HepG2 (cell line): ENCODE measurements at regions not wholly inside any gene's neighbourhood (a gene's known extent, or its start where the extent isn't known, plus 50 kb on each side); places are given as distances from the start of the nearest gene placed in this dataset.

Source experiments
- CCDC6 ChIP-seq: sonication (generic); formaldehyde crosslinking; IDR thresholded peaks from 2 replicates; pipeline ENCODE4 v1.8.1; 2022; ENCODE audit warnings: mild to moderate bottlenecking, missing genetic modification reagents, moderate library complexity
- CHD4 ChIP-seq: fragments of 200-600 bp; sonication (generic); IDR thresholded peaks from 2 replicates; pipeline ENCODE4 v1.7.0; 2017; ENCODE audit warnings: mild to moderate bottlenecking, low read length, borderline replicate concordance
- SAP130 ChIP-seq: IDR thresholded peaks from 2 replicates; pipeline ENCODE4 v1.6.1; 2016; ENCODE audit warnings: low read depth
- SMAD1 ChIP-seq: sonication (generic); formaldehyde crosslinking; IDR thresholded peaks from 2 replicates; pipeline ENCODE4 v1.4.0; 2020; ENCODE audit warnings: missing genetic modification reagents, low read depth, mild to moderate bottlenecking, borderline replicate concordance
- SP4 ChIP-seq: sonication (generic); formaldehyde crosslinking; IDR thresholded peaks from 2 replicates; pipeline ENCODE4 v1.8.1; 2023; ENCODE audit warnings: mild to moderate bottlenecking, missing genetic modification reagents
- ZFP36L1 ChIP-seq: sonication (generic); formaldehyde crosslinking; IDR thresholded peaks from 2 replicates; pipeline ENCODE4 v1.8.0; 2022; ENCODE audit warnings: mild to moderate bottlenecking, missing genetic modification reagents, moderate library complexity
- ZNF101 ChIP-seq: sonication (generic); formaldehyde crosslinking; IDR thresholded peaks from 2 replicates; pipeline ENCODE4 v1.4.0; 2020; ENCODE audit warnings: mild to moderate bottlenecking, low read depth, missing genetic modification reagents, borderline replicate concordance
- ZNF556 ChIP-seq: sonication (generic); formaldehyde crosslinking; IDR thresholded peaks from 2 replicates; pipeline ENCODE4 v1.4.0; 2020; ENCODE audit warnings: mild to moderate bottlenecking, missing genetic modification reagents, borderline replicate concordance
- ZNF75D ChIP-seq: sonication (generic); formaldehyde crosslinking; IDR thresholded peaks from 2 replicates; pipeline ENCODE4 v1.8.1; 2023; ENCODE audit warnings: missing genetic modification reagents, mild to moderate bottlenecking, borderline replicate concordance
- ZSCAN20 ChIP-seq: sonication (generic); formaldehyde crosslinking; IDR thresholded peaks from 2 replicates; pipeline ENCODE4 v1.4.0; 2020; ENCODE audit warnings: missing genetic modification reagents, mild to moderate bottlenecking, borderline replicate concordance
- TF ChIP-seq, protein P1 (sequence below): sonication (generic); formaldehyde crosslinking; IDR thresholded peaks from 2 replicates; pipeline ENCODE4 v1.4.0; 2020; ENCODE audit warnings: low read depth, missing genetic modification reagents
- TF ChIP-seq, protein P2 (sequence below): sonication (generic); formaldehyde crosslinking; IDR thresholded peaks from 2 replicates; pipeline ENCODE4 v1.5.1; 2020; ENCODE audit warnings: missing genetic modification reagents, mild to moderate bottlenecking, borderline replicate concordance

DNA sequence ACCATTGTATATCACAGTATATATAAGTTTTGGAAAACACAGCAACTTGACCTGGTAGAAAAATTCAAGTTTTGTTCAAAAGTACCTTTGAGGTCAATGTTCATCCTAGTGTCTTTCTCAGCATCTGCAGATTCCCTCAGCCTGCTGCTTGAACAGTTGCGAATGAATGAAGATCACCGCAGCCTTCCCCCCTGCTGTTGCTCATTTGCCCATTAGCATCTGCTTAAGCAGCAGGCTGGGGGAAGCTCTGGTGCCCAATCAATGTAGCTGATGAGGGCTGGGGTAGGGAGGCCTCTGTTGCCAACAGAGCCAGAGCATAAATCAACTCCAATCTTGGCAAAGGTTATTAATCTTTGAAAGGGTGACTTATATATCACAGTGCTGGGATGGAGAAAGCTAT, 586.5 kb upstream of the PTPRD start (continued):
- TF ChIP-seq, protein P1, sequence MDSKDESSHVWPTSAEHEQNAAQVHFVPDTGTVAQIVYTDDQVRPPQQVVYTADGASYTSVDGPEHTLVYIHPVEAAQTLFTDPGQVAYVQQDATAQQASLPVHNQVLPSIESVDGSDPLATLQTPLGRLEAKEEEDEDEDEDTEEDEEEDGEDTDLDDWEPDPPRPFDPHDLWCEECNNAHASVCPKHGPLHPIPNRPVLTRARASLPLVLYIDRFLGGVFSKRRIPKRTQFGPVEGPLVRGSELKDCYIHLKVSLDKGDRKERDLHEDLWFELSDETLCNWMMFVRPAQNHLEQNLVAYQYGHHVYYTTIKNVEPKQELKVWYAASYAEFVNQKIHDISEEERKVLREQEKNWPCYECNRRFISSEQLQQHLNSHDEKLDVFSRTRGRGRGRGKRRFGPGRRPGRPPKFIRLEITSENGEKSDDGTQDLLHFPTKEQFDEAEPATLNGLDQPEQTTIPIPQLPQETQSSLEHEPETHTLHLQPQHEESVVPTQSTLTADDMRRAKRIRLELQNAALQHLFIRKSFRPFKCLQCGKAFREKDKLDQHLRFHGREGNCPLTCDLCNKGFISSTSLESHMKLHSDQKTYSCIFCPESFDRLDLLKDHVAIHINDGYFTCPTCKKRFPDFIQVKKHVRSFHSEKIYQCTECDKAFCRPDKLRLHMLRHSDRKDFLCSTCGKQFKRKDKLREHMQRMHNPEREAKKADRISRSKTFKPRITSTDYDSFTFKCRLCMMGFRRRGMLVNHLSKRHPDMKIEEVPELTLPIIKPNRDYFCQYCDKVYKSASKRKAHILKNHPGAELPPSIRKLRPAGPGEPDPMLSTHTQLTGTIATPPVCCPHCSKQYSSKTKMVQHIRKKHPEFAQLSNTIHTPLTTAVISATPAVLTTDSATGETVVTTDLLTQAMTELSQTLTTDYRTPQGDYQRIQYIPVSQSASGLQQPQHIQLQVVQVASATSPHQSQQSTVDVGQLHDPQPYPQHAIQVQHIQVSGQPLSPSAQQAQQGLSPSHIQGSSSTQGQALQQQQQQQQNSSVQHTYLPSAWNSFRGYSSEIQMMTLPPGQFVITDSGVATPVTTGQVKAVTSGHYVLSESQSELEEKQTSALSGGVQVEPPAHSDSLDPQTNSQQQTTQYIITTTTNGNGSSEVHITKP = no peak
- TF ChIP-seq ZNF556 (no peak), CCDC6 (CRISPR knock-in tag) (no peak), CHD4 (no peak), ZNF101 (CRISPR knock-in tag) (no peak), SMAD1 (CRISPR knock-in tag) (no peak), ZFP36L1 (CRISPR knock-in tag) (no peak), ZSCAN20 (CRISPR knock-in tag) (no peak), SP4 (CRISPR knock-in tag) (no peak), ZNF75D (CRISPR knock-in tag) (no peak), SAP130 (CRISPR knock-in tag) (no peak)
- TF ChIP-seq, protein P2, sequence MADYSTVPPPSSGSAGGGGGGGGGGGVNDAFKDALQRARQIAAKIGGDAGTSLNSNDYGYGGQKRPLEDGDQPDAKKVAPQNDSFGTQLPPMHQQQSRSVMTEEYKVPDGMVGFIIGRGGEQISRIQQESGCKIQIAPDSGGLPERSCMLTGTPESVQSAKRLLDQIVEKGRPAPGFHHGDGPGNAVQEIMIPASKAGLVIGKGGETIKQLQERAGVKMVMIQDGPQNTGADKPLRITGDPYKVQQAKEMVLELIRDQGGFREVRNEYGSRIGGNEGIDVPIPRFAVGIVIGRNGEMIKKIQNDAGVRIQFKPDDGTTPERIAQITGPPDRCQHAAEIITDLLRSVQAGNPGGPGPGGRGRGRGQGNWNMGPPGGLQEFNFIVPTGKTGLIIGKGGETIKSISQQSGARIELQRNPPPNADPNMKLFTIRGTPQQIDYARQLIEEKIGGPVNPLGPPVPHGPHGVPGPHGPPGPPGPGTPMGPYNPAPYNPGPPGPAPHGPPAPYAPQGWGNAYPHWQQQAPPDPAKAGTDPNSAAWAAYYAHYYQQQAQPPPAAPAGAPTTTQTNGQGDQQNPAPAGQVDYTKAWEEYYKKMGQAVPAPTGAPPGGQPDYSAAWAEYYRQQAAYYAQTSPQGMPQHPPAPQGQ (CRISPR knock-in tag) = no peak
- TF ChIP-seq, all 625 proteins: peak for 0
